Sigmoid colon (tissue), 4 donors: ENCODE measurements at regions not wholly inside any gene's neighbourhood (a gene's known extent, or its start where the extent isn't known, plus 50 kb on each side); places are given as distances from the start of the nearest gene placed in this dataset.

ENCODE experiments used
- EP300 ChIP-seq, 4 donors: sonication (generic); formaldehyde crosslinking; IDR thresholded peaks; one replicate each; pipeline ENCODE4 v1.6.1; 2017; ENCODE audit warnings: antibody characterized with exemption in 4 of 4
- POLR2A ChIP-seq, 2 donors: fragments of 450-650 bp; IDR thresholded peaks; one replicate each; pipeline ENCODE4 v1.6.1; 2016; ENCODE audit warnings: antibody characterized with exemption in 2 of 2, mild to moderate bottlenecking in 2 of 2, moderate library complexity in 2 of 2
- TF ChIP-seq, protein P1 (sequence below), 4 experiments: fragments of 450-650 bp in 3 of 4; fragments of 200-600 bp in 1 of 4; IDR thresholded peaks; one replicate each; pipeline ENCODE4 v1.5.1; 2016 to 2019; ENCODE audit warnings: antibody characterized with exemption in 4 of 4, mild to moderate bottlenecking in 3 of 4, moderate library complexity in 2 of 4

DNA sequence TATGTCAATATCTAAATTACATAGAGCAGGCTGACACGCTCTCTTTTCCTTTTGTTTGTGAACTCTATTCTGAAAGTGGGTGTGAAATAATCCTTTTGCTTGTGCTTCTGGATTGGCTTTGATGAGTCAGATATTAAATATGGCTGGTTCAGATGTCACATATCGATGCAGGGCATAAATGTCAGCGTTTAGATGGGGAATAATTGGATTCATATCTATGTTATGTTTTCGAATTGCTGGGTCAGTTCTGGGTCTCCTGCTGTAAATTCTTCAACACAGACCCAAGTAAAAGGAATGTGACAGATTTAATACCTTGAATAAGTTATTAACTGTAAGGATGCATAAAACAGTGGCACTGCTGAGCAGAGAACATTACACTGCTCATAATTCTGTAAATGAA, 118.7 kb upstream of the SNX2 start:
- TF ChIP-seq POLR2A (IDR thresholded peaks at IDR 0.05), result no peak
- TF ChIP-seq, protein P1, sequence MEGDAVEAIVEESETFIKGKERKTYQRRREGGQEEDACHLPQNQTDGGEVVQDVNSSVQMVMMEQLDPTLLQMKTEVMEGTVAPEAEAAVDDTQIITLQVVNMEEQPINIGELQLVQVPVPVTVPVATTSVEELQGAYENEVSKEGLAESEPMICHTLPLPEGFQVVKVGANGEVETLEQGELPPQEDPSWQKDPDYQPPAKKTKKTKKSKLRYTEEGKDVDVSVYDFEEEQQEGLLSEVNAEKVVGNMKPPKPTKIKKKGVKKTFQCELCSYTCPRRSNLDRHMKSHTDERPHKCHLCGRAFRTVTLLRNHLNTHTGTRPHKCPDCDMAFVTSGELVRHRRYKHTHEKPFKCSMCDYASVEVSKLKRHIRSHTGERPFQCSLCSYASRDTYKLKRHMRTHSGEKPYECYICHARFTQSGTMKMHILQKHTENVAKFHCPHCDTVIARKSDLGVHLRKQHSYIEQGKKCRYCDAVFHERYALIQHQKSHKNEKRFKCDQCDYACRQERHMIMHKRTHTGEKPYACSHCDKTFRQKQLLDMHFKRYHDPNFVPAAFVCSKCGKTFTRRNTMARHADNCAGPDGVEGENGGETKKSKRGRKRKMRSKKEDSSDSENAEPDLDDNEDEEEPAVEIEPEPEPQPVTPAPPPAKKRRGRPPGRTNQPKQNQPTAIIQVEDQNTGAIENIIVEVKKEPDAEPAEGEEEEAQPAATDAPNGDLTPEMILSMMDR (IDR thresholded peaks at IDR 0.05), result no peak
- TF ChIP-seq EP300 (IDR thresholded peaks at IDR 0.05), result no peak
